ENCODE measurements at regions not wholly inside any gene's neighbourhood (a gene's known extent, or its start where the extent isn't known, plus 50 kb on each side); places are given as distances from the start of the nearest gene placed in this dataset.

- H3K27me3 ChIP-seq (ENCODE audit: control insufficient read depth in 4 of 4, insufficient read depth in 4 of 4, low read length in 3 of 4): no peaks in the 10 kb centered on the region
- no peaks in the 10 kb centered on the region for H3K4me1 ChIP-seq (ENCODE audit: control insufficient read depth in 4 of 4, insufficient read depth in 4 of 4, low read length in 3 of 4)
- H3K36me3 ChIP-seq (ENCODE audit: control insufficient read depth in 4 of 4, insufficient read depth in 3 of 4, low read depth in 1 of 4, low read length in 3 of 4): no peaks in the 10 kb centered on the region
- H3K9ac ChIP-seq (ENCODE audit: low read depth in 1 of 2, low read length in 2 of 2): no peak overlapping the region
- no peak overlapping the region for H3K4me3 ChIP-seq (ENCODE audit: low read depth in 1 of 3, low read length in 3 of 3)
- H3K9me3 ChIP-seq (ENCODE audit: control insufficient read depth in 4 of 4, low read length in 3 of 4): no peaks in the 10 kb centered on the region
- H3K27ac ChIP-seq (ENCODE audit: low read depth in 1 of 2, low read length in 2 of 2): no peak overlapping the region
- 76% methylated on average over 3 of the region's 3 CpGs for WGBS
- no peak for TF ChIP-seq REST (IDR thresholded peaks at IDR 0.05)
- TF ChIP-seq TAF1 (conservative IDR thresholded peaks at IDR 0.05): no peak
- TF ChIP-seq FOXA1 (IDR thresholded peaks at IDR 0.05): no peak
- no peak for TF ChIP-seq CTCF (IDR thresholded peaks at IDR 0.05; ENCODE audit: low read depth, low read length, missing input control)
- TF ChIP-seq FOXA2 (IDR thresholded peaks at IDR 0.05): no peak
- TF ChIP-seq RAD21 (IDR thresholded peaks at IDR 0.05): no peak
- TF ChIP-seq ZBTB33 (IDR thresholded peaks at IDR 0.05): no peak
- no peak for TF ChIP-seq RXRA (IDR thresholded peaks at IDR 0.05)
- TF ChIP-seq NR2F2 (IDR thresholded peaks at IDR 0.05): no peak
- TF ChIP-seq JUND (IDR thresholded peaks at IDR 0.05): no peak
- TF ChIP-seq GABPA (IDR thresholded peaks at IDR 0.05 in 1 of 2, conservative IDR thresholded peaks at IDR 0.05 in 1 of 2): no peak
- TF ChIP-seq MAX (IDR thresholded peaks at IDR 0.05): no peak
- no peak for TF ChIP-seq YY1 (IDR thresholded peaks at IDR 0.05)
- no peak for TF ChIP-seq ATF3 (IDR thresholded peaks at IDR 0.05)
- TF ChIP-seq HNF4A (conservative IDR thresholded peaks at IDR 0.05): no peak
- TF ChIP-seq SP1 (IDR thresholded peaks at IDR 0.05): no peak
- TF ChIP-seq HNF4G (IDR thresholded peaks at IDR 0.05): no peak
- no peak for TF ChIP-seq EGR1 (IDR thresholded peaks at IDR 0.05; ENCODE audit: low read depth in 2 of 2)
- DNase-seq (ENCODE audit: low spot score): no peak
Measured at GRCh38 chr10:61321041-61321857, 131.9 kb downstream of the TMEM26 start.

Measured in liver (tissue), 8 donors.